NCI-H748 treated with DMSO at 0.1 percent for 48 hours (cell line): ENCODE measurements at regions not wholly inside any gene's neighbourhood (a gene's known extent, or its start where the extent isn't known, plus 50 kb on each side); places are given as distances from the start of the nearest gene placed in this dataset.
A peak's percentile ranks its signal among the peaks of the same experiment; 100 is the strongest.

Experiments used
- DNase-seq: peaks from one replicate; lab custom pipeline; 2025; lab: John Stamatoyannopoulos, UW

GRCh38 chr1:29490204-29490934 is 254.0 kb downstream of the PTPRU start:
- no peak for DNase-seq

- no peak for DNase-seq
Measured at GRCh38 chr1:29489471-29489870, 253.1 kb downstream of the PTPRU start.

DNA sequence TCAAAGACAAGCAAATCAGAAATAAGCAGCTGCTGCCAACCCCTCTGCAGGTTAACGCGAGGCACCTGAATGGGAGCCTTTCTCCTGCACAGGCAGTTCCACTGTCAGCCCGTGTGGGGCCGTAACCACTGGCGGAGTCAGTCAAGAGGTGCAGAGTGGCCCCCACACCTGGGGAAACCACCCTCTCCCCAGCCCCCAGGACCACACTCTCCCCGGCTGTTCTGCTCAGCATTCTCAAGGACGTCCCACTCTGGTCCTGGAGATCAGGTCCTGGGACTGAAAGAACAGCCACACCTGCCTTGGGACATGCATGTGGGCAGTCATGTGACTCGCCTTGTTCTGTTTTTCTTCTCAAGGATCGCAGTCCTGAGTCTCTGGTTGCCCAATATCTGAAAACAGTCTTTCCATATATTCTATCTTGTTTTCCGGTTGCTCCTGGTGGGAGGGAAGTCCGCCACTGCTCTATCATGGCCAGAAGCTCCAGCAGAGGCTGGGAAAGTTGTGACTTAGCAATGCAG is 252.5 kb downstream of the PTPRU start:
- no peak for DNase-seq

GRCh38 chr1:29488086-29488793 is 251.9 kb downstream of the PTPRU start:
- no peak for DNase-seq

GRCh38 chr1:29487291-29487690 is 251.0 kb downstream of the PTPRU start:
- DNase-seq = no peak

DNA sequence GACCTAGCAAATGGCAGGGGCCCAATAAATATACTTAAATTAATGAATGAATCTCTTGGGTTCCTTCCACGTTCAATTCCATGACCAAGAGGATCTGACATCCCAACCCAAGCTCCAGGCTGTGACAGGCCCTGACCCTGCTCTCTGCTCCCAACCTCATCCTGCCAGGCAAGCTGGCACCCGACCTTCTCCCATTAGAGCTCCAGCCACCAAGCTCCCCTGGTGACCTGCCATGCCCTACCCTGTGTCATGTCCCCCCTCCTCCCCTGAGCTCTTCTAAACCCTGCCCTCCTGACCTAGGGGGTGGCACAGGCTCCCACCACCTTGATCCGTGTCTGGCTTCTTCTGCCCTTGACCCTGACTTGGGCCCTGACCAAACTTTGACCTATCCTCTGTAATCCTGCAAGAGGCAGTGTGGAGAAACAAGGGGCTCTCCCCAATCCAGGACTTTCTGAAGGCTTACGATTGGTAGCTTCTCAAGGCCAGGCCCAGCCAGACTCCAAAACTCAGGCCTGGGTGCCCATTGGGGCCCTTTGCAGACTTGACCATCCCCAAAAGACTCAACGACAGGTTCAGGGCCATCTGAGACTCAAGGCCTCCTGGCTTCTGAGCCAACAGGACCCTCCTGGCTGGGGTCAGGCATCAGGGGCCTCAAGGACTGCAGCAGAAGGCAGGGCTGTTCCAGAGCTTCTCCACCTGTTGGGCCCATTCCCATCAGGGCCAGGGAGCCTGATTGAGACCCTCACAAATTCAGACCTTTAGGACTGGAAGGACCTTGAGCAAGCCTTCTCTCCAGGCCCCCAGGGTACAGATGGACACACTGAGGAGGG is 249.0 kb downstream of the PTPRU start:
- no peak for DNase-seq

DNA sequence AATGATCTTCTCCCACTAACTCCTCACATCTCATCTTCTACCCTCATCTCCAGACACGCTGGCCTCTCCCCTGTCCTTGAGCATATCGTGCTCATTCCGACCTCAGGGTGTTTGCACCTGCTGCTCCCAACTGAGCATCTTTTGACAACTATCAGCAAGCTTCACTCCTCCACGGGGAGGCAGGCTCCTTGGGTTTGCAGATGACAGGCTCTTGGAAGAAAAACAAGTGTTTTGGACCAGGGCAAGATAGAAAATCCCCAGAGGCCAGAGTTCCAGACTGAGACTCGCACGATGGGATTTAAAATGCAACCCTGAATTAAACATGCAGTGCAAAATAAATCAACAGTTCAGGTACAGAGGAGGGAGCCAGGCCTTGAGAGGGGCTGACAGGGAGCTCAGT is 246.7 kb downstream of the PTPRU start:
- no peak for DNase-seq

- no peak for DNase-seq
Measured at GRCh38 chr1:29482064-29482463, 245.7 kb downstream of the PTPRU start.

DNA sequence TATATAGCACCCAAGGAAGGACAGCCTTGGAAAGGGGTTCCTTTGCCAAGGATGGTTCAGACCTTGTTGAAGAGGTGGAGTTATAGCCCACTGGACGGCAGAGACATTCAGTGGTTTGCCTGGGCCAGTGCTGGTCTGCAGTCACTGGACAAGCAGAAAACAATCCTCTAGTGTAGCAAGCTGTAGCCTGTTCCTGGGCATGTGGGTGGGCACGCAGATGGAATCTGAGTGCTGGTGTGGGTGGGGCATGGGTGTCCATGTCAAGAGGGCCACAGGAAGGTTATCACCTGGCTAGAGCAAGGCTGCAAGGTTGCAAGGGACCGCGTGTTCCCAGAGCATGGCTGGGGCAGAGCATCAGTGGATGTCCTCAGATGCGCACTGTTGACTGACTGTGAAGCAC is 244.7 kb downstream of the PTPRU start:
- DNase-seq = no peak

GRCh38 chr1:29478879-29479278 is 242.6 kb downstream of the PTPRU start:
- DNase-seq = no peak

DNA sequence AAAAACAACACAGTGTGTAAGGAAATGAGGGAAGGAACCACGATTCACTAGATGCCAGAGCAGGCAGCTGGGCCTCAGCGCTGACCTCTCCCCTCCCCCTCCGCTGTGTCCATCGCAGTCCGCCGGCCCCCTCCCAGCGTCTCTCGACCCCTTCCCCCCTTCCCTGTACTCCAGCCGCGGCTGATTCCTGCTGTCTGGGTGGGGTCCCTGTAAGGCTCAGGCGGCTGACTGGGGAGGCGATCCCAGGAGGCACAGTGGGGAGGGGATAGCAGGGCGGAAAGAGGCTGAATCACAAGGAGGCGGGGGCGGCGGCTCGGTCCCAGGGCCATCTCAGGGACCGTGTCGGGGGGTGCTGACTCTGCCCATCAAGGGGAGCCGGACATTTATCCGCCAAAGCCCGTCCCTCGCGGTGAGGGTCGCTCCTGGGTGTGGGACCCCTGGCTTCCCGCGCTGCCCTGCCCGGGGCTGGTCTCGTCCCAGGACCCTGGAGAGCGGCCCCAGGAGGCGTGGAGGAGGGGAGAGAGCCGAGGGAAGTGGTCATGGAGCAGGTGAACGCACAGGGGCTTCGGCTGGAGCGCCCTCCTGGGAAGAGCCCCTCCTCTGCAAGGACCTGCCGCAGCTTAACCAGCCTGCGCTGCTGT is 241.9 kb downstream of the PTPRU start:
- DNase-seq = no peak

GRCh38 chr1:29475326-29475725 is 239.0 kb downstream of the PTPRU start:
- no peak for DNase-seq

DNA sequence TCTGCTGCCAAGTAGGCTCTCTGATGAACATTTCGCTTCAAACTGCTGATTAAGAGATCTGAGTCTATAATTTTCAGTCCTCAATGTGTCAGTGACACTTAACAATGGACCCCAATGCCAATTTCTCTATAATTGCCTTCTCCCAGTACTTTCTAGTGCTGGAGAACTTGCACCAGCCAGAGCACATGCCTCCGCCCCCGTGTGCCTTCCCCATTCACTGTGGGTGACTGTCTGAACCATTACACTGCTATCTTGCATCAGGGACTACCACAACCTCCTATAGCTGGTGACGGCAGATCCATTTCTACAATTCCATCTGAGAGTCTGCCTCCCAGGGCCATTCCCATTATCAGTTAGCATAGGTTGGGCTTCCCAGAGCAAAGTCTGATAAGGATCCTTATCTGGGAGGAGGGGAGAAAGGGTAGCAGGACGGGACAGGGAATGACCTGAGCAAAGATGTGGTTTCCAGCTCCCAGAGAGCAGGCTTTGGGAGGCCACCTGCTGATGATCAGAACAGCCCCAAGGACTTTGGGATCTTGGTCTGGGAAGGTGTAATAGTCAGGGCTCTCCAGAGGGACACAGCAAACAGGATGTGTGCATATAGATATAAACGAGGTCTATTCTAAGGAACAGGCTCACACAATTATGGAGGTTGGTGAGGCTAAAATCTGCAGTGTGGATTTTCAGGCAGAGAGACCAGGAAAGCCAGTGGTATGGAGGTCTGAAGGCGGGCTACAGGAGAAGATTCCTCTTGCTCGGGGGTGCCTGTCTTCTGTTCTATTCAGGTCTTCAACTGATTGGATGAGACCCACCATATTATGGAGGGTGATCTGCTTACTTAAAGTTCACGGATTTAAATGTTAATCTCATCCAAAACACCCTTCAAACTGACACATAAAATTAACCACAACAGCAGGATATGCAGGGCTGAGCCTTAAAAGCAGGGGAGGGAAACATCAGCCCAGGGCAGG is 238.2 kb downstream of the PTPRU start:
- no peak for DNase-seq

DNA sequence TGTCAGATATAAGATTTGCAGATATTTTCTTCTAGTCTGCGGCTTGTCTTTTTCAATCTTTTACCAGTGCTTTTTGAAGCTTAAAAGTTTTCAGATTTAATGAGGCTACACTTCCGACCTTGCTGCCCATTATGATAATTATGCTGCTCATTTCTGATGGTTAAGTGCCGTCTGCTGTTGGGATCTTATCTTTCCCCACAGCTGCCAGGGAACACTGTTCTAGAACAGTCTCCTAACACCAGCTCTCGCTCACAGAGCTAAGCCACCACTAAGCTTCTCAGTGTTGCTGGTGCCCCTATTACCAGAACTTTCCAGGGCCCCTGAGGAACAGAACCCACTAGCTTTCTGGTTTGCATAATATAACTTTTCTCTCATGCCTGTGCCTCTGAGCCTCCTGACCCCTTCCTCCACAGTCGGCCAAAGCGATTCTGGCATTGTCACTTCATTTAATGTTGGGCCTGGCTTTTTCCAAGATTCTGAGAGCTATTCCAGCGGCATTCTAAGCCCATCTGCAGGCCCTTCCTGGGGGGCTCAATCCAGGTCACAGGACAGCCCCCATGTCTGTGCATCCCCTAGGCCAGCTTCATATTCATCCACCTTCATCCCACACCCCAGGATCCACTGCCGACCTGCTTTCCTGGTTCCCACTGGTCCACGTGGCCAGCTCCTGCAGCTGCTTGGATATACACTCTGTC is 237.0 kb downstream of the PTPRU start:
- no peak for DNase-seq

GRCh38 chr1:29471487-29472313 is 235.4 kb downstream of the PTPRU start:
- DNase-seq = peak; percentile 6

DNA sequence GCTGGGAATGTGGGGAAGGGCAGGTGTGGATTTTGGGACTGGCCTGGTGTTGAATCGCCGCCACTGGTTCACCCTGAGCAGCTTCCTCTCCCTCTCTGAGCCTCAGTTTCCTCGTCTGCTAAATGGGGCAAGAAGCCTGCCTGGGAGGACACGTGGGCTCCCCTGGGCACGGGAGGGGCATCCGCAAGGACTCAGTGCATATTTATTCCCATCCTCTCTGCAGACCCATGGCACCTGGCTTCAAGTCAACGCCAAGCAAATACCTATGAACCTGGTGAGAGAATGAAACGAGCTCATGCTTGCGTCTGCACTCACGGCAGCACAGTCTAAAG is 234.4 kb downstream of the PTPRU start:
- no peak for DNase-seq

DNA sequence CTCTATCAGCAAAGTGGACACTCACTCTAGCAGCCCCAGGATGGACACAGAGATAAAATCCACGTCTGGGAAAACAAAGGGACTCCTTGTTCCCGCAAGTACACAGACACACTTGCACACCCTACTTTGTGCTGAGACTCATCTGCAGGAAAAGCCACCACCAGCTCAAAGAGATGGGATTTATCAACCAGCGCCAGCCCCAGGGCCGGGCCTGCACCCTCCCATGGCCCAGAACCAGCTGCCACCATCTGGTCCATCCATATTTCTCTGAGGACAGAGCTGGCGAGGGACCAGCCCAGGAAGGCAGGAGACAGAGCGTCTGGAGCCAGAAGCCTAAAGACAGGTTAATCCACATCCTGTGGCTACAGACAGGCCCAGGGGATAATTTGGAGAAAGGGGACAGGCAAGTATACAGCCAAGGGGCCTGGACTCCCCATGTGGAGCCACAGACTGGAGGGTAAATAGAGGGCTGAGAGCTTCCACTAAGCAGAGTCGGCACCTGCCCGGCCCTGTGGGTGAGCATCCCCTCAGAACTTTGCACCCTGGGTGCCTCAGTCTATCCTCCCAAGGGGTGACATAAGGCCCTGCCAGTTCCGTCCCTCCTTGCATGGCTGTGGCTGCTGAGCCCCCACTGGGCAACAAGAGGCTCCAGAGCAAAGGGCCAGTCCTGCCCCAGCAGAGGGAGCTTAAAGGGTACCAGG is 233.9 kb downstream of the PTPRU start:
- DNase-seq = no peak

- no peak for DNase-seq
Measured at GRCh38 chr1:29469457-29469856, 233.1 kb downstream of the PTPRU start.
